HAP-1 (cell line): ENCODE measurements at regions not wholly inside any gene's neighbourhood (a gene's known extent, or its start where the extent isn't known, plus 50 kb on each side); places are given as distances from the start of the nearest gene placed in this dataset.

Experiments used
- DNase-seq, 2 experiments: peaks; one replicate each; pipeline ENCODE4 v3.0.0-alpha.2; 2016 to 2020; ENCODE audit warnings: low spot score in 2 of 2
- H3K27me3 ChIP-seq: fragments of 250-450 bp; sonication (Bioruptor Pico); 2 replicates; pipeline ENCODE4 v1.5.1; 2020; ENCODE audit warnings: low read depth, mild to moderate bottlenecking, moderate library complexity
- H3K36me3 ChIP-seq: fragments of 250-450 bp; sonication (Bioruptor Pico); replicated peaks from 2 replicates; pipeline ENCODE4 v1.5.1; 2020; ENCODE audit warnings: mild to moderate bottlenecking
- H3K4me1 ChIP-seq: fragments of 250-450 bp; sonication (Bioruptor Pico); 2 replicates; pipeline ENCODE4 v1.5.1; 2020; ENCODE audit warnings: mild to moderate bottlenecking
- H3K4me3 ChIP-seq: fragments of 250-450 bp; sonication (Bioruptor Pico); 2 replicates; pipeline ENCODE4 v1.5.1; 2020; ENCODE audit warnings: mild to moderate bottlenecking, moderate library complexity
- H3K9me3 ChIP-seq: fragments of 250-450 bp; sonication (Bioruptor Pico); 2 replicates; pipeline ENCODE4 v1.5.1; 2020; ENCODE audit warnings: mild to moderate bottlenecking, moderate library complexity
- in situ Hi-C: fragments of 300-500 bp; cut with MboI; formaldehyde crosslinking; loops from 3 replicates; pipeline ENCODE4 v1.14.3; 2020; ENCODE audit warnings: low sequenced_read_pairs, inconsistent platforms, mixed read lengths

DNA sequence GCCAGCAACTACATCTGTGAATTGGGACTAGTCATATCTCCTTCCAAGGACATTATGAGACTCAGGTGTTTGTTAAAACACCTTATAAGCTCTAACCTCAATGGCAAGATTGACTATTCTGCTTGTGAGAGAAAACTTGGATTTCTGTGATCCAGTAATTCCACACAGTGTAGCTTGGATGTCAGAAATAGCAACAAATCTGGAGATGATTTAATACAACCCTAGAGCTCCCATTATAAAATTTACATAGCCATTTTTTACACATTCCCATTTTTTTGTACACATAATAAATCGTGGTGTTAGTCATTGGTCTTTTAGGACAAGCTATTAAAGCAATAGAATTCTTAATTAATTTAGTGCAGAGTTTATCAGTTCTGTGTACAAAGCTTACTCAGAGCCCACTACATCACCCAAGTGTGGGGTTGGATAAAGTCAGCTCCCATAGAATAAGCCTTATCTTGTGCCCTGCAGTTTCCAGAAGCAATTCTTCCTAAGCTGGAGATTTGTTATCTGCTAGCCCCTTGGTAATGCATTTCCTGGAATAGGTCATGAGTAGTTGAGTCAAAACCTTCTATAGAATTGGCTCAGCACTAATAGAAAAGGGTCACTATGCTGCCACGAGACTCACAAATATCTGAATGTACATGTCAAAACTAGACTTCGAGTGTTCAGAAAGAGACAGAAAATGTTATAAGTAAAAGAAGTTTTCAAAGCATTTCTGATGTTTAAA lies 434.0 kb upstream of the RUNX1 start:
- DNase-seq, result no peak
- in situ Hi-C loops, result no loop called here
- no peaks in the 10 kb centered on the region for H3K27me3 ChIP-seq
- 0 out of 2 replicates have a peak, but pooled peaks cover 5% of the 10 kb centered on the region for H3K9me3 ChIP-seq
- H3K4me3 ChIP-seq, result no peak overlapping the region
- H3K36me3 ChIP-seq, result no peaks in the 10 kb centered on the region
- H3K4me1 ChIP-seq, result no peaks in the 10 kb centered on the region

DNA sequence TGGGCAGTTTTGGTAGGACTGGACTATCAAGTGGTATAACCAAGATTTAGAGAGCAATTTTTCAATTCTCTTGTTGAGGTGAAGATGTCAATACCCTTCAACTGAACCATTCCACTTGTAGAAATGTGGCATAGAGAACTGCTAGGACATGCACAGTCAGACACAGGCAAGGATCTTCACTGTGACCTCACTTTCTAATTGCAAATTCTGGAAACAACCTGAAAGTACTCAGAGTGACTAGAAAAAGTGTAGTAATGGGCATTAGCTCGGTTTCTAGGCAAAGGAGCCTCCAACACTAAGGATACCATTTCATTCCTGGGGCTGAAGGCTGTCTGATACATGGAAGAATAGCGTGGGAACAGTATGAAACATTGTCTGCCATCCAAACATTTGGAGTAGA lies 433.0 kb upstream of the RUNX1 start:
- in situ Hi-C loops, result no loop called here
- H3K4me3 ChIP-seq, result no peak overlapping the region
- H3K4me1 ChIP-seq, result no peaks in the 10 kb centered on the region
- H3K27me3 ChIP-seq, result no peaks in the 10 kb centered on the region
- no peak for DNase-seq
- no peaks in the 10 kb centered on the region for H3K36me3 ChIP-seq
- peaks cover 5% of the 10 kb centered on the region; the same call in 1 of the 2 replicates for H3K9me3 ChIP-seq

DNA sequence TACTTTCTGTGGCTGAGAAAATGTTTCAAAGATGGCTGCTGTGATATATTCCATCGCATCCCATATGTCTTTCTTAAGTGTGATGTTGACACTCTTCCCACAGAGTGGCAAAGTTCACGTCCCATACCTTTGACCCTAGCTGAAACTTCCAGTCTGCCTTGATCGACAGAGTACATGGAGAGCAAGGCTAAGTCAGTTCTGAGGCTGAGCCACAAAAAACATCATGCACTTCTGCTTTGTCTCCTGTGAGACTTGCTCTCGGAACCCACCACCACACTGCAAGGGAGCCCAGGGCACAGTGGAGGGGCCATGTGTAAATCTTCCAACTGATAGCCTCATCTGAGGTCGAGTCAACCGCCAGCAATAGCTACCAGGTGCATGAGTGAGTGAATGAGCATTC lies 431.9 kb upstream of the RUNX1 start:
- Histone ChIP-seq H3K27me3 (no peaks in the 10 kb centered on the region), H3K4me3 (no peak overlapping the region), H3K4me1 (no peaks in the 10 kb centered on the region), H3K36me3 (no peaks in the 10 kb centered on the region), H3K9me3 (peaks cover 2% of the 10 kb centered on the region; the same call in 1 of the 2 replicates)
- in situ Hi-C loops, result no loop called here
- DNase-seq, result no peak

DNA sequence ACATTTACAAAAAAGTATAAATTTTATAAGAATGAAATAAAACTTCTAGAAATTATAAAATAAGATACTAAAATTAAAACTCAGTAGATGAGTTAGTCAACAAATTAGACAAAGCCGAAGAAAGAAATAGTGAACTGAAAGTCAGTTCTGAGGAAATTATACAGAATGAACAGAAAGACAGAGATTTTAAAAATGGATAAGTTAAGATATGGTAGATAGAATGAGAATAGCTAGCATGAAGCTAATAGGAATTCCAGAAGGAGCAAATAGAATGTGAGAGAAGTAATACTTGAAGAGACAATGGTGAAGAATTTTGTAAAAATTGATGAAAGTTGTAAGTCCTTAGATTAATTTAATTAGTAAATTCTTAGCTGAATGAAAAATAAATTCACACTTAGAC lies 430.4 kb upstream of the RUNX1 start:
- Histone ChIP-seq H3K27me3 (no peaks in the 10 kb centered on the region), H3K4me3 (no peak overlapping the region), H3K9me3 (no peaks in the 10 kb centered on the region; the same call in 1 of the 2 replicates), H3K4me1 (no peaks in the 10 kb centered on the region), H3K36me3 (no peaks in the 10 kb centered on the region)
- no peak for DNase-seq
- in situ Hi-C loops, result no loop called here

- Histone ChIP-seq H3K9me3 (no peaks in the 10 kb centered on the region; the same call in 1 of the 2 replicates), H3K27me3 (no peaks in the 10 kb centered on the region), H3K4me3 (no peak overlapping the region), H3K36me3 (no peaks in the 10 kb centered on the region), H3K4me1 (no peaks in the 10 kb centered on the region)
- DNase-seq, result no peak
- in situ Hi-C loops, result no loop called here
These were observed 430.0 kb upstream of the RUNX1 start for GRCh38 chr21:35479065-35479448.

GRCh38 chr21:35478161-35479064 lies 429.3 kb upstream of the RUNX1 start:
- in situ Hi-C loops, result no loop called here
- Histone ChIP-seq H3K9me3 (no peaks in the 10 kb centered on the region; the same call in 1 of the 2 replicates), H3K4me3 (no peak overlapping the region), H3K27me3 (no peaks in the 10 kb centered on the region), H3K36me3 (no peaks in the 10 kb centered on the region), H3K4me1 (no peaks in the 10 kb centered on the region)
- DNase-seq, result no peak

- Histone ChIP-seq H3K9me3 (no peaks in the 10 kb centered on the region; the same call in 1 of the 2 replicates), H3K4me1 (no peaks in the 10 kb centered on the region), H3K36me3 (no peaks in the 10 kb centered on the region), H3K4me3 (no peak overlapping the region), H3K27me3 (no peaks in the 10 kb centered on the region)
- in situ Hi-C loops, result no loop called here
- no peak for DNase-seq
These were observed 428.5 kb upstream of the RUNX1 start for GRCh38 chr21:35477622-35478021.

DNA sequence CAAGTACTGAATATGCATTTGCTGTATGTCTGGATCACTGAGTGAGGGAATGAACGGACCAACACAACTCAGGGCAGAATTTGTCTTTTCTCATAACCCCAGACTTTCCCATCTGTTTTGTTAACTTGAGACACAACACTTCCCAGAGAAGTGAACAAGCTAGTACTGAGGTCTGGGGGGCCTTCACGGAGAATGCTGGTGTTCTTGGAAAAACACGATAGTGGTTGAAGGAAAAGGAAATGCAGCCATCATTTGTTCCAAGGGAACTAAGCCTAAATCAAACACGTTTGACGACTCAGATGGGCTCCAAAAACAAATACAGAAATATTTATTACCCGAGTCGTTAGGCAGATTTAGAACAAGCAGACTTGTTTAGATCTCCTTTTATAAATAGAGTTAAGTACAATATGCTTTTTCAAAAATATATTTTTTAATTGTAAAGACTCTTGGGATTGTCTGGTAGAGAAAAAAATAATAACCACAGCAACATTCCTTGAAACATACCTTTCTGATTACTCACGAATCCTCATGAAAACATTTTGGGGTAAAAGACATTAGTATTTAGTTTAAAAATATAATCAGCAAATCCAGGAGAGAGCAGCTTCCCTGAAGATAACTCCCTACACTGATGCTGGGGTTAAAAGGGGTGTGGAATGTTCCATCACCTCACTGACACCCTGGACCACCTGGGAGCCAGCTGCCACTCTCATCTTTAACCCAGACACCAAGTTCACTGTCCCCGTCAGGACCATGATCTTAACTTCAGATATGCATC lies 427.7 kb upstream of the RUNX1 start:
- in situ Hi-C loops, result no loop called here
- Histone ChIP-seq H3K27me3 (no peaks in the 10 kb centered on the region), H3K36me3 (no peaks in the 10 kb centered on the region), H3K9me3 (no peaks in the 10 kb centered on the region; the same call in 1 of the 2 replicates), H3K4me1 (no peaks in the 10 kb centered on the region), H3K4me3 (no peak overlapping the region)
- no peak for DNase-seq

GRCh38 chr21:35475762-35476161 lies 426.7 kb upstream of the RUNX1 start:
- Histone ChIP-seq H3K36me3 (no peaks in the 10 kb centered on the region), H3K27me3 (no peaks in the 10 kb centered on the region), H3K4me1 (no peaks in the 10 kb centered on the region), H3K4me3 (no peak overlapping the region), H3K9me3 (no peaks in the 10 kb centered on the region; the same call in 1 of the 2 replicates)
- no peak for DNase-seq
- in situ Hi-C loops, result no loop called here

DNA sequence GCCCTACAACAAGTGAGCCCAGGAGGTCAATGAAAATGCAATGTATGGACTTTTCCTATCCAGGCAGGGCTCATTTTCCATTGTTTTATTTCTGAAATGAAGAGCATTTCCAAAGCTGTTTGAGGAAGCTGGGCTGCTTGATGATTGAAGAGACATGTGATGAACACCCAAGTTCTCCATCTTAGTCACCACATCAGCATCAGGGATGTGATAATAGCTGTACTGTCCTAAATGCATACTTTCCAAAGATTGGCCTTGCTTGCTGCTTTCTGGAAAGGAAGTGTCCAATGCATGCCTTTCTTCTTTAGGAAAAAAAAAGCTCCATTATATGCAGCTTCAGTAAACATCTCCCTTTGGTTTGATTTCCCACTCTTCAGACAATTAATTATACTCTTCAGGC lies 425.9 kb upstream of the RUNX1 start:
- no peak for DNase-seq
- Histone ChIP-seq H3K9me3 (no peaks in the 10 kb centered on the region; the same call in 1 of the 2 replicates), H3K27me3 (no peaks in the 10 kb centered on the region), H3K4me1 (no peaks in the 10 kb centered on the region), H3K36me3 (no peaks in the 10 kb centered on the region), H3K4me3 (no peak overlapping the region)
- in situ Hi-C loops, result no loop called here

- H3K4me3 ChIP-seq, result no peak overlapping the region
- H3K9me3 ChIP-seq, result no peaks in the 10 kb centered on the region; the same call in 1 of the 2 replicates
- no peaks in the 10 kb centered on the region for H3K4me1 ChIP-seq
- H3K36me3 ChIP-seq, result no peaks in the 10 kb centered on the region
- no peak for DNase-seq
- no peaks in the 10 kb centered on the region for H3K27me3 ChIP-seq
- in situ Hi-C loops, result no loop called here
These were observed 424.4 kb upstream of the RUNX1 start for GRCh38 chr21:35473496-35473895.

DNA sequence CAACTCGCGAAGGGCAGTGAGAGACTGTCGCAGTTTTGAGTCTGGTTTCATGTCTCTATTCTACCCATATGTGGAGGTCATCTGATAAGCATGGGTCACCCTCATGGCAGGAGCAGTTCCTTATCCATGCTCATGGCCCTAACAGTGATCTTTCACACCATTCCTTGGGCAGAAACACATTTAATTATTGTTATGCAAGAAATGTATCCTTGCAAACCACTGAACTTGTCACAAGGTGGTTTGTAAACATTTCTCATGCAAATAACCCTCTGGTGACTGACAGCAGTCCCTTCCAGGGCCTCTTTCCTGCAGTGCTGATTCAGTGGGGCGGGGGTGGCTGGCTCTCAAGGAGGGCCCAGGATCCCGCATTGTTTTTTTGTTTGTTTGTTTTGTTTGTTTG lies 421.4 kb upstream of the RUNX1 start:
- Histone ChIP-seq H3K9me3 (0 out of 2 replicates have a peak, but pooled peaks cover 3% of the 10 kb centered on the region), H3K4me3 (no peak overlapping the region), H3K36me3 (no peaks in the 10 kb centered on the region), H3K4me1 (no peaks in the 10 kb centered on the region), H3K27me3 (no peaks in the 10 kb centered on the region)
- no peak for DNase-seq
- in situ Hi-C loops, result no loop called here

GRCh38 chr21:35469498-35469897 lies 420.4 kb upstream of the RUNX1 start:
- Histone ChIP-seq H3K4me1 (no peaks in the 10 kb centered on the region), H3K36me3 (no peaks in the 10 kb centered on the region), H3K4me3 (no peak overlapping the region), H3K27me3 (no peaks in the 10 kb centered on the region), H3K9me3 (0 out of 2 replicates have a peak, but pooled peaks cover 3% of the 10 kb centered on the region)
- no peak for DNase-seq
- in situ Hi-C loops, result no loop called here
